CD4-positive, alpha-beta T cell (primary cell): ENCODE measurements at regions not wholly inside any gene's neighbourhood (a gene's known extent, or its start where the extent isn't known, plus 50 kb on each side); places are given as distances from the start of the nearest gene placed in this dataset.

Source experiments
- ATAC-seq: fragments of 200-7000 bp; cut with Tn5 transposase; one replicate; pipeline ENCODE4 v1.10.0; 2022; ENCODE audit warnings: mild to moderate bottlenecking; ENCODE audit not compliant: poor library complexity
- CTCF ChIA-PET: fragments of 350-600 bp; sonication (Branson Sonifier 250); formaldehyde crosslinking; loops from one replicate; lab custom pipeline; 2021; ENCODE audit warnings: antibody characterized with exemption, inconsistent platforms; lab: Charles Lee
- POLR2A ChIA-PET: fragments of 350-600 bp; sonication (Branson Sonifier 250); formaldehyde crosslinking; loops from one replicate; lab custom pipeline; 2021; ENCODE audit warnings: antibody characterized with exemption, inconsistent platforms; lab: Charles Lee
- DNase-seq, 14 experiments: peaks; one replicate each; pipeline ENCODE4 v3.0.0-alpha.2; 2013 to 2020; ENCODE audit warnings: mixed read lengths in 2 of 14
- H3K27ac ChIP-seq, 2 donors: one replicate each; pipeline versions ENCODE4 v1.5.1 to v1.7.0; 2013; ENCODE audit warnings: low read length in 2 of 2, low read depth in 1 of 2, mild to moderate bottlenecking in 1 of 2
- H3K27me3 ChIP-seq, 2 experiments: 1 replicate in 1 of 2; 2 replicates in 1 of 2; pipeline versions ENCODE4 v1.6.1 to v1.7.0; 2013; ENCODE audit warnings: low read length in 2 of 2, control low read depth in 1 of 2, mild to moderate bottlenecking in 1 of 2, moderate library complexity in 1 of 2; ENCODE audit not compliant: insufficient read depth in 2 of 2, control insufficient read depth in 1 of 2
- H3K36me3 ChIP-seq: one replicate; pipeline ENCODE4 v1.6.1; 2013; ENCODE audit warnings: low read length, control low read depth; ENCODE audit not compliant: insufficient read depth
- H3K4me1 ChIP-seq: one replicate; pipeline ENCODE4 v1.6.1; 2013; ENCODE audit warnings: low read length, control low read depth; ENCODE audit not compliant: insufficient read depth
- H3K4me3 ChIP-seq: one replicate; pipeline ENCODE4 v1.5.1; 2013; ENCODE audit warnings: mild to moderate bottlenecking, low read length, moderate library complexity
- H3K9me3 ChIP-seq, 2 experiments: 1 replicate in 1 of 2; 2 replicates in 1 of 2; pipeline versions ENCODE4 v1.6.1 to v1.7.0; 2013; ENCODE audit warnings: low read length in 2 of 2, mild to moderate bottlenecking in 2 of 2, control low read depth in 1 of 2, moderate library complexity in 1 of 2; ENCODE audit not compliant: control insufficient read depth in 1 of 2, insufficient read depth in 1 of 2
- H3K27ac Mint-ChIP-seq: one replicate; pipeline ENCODE4 v1.8.0; 2020; ENCODE audit warnings: mixed read lengths
- H3K27me3 Mint-ChIP-seq: one replicate; pipeline ENCODE4 v1.8.0; 2021; ENCODE audit warnings: mixed read lengths
- H3K36me3 Mint-ChIP-seq: one replicate; pipeline ENCODE4 v1.8.0; 2021; ENCODE audit warnings: low read depth, mixed read lengths
- H3K4me1 Mint-ChIP-seq: one replicate; pipeline ENCODE4 v1.8.0; 2021; ENCODE audit warnings: low read depth, mixed read lengths
- H3K4me3 Mint-ChIP-seq: one replicate; pipeline ENCODE4 v1.8.0; 2020; ENCODE audit warnings: mild to moderate bottlenecking, mixed read lengths
- H3K9me3 Mint-ChIP-seq: one replicate; pipeline ENCODE4 v1.8.0; 2020; ENCODE audit warnings: mixed read lengths
- CTCF ChIP-seq: fragments of 200-600 bp; IDR thresholded peaks from one replicate; pipeline ENCODE4 v1.8.0; 2022; ENCODE audit warnings: antibody characterized with exemption, mild to moderate bottlenecking
- intact Hi-C, 2 experiments: fragments of 100-400 bp; cut with DNase I in 1 of 2; cut with micrococcal nuclease in 1 of 2; formaldehyde crosslinking; loops; one replicate each; pipeline versions ENCODE4 v1.15.1 to v1.9.0; 2023 to 2025; cut with DNase I, micrococcal nuclease

DNA sequence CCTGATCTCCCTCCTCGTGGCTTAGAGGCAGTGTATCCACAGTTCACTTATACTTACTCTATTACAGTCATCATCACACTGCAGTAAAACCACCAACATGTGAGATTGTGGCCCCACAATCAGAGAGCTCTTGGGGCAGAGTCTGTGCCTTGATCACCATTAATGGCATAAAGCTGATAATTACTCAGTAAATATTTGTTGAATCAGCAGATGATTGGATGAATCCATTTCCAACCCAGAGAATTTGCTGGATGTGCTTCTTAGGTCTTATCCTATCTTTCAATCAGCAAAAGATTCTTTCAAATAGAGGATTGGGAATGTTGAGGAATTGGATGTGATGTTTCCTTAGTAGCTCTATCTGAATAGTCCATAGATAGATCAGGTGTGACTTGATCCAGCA lies 88.8 kb upstream of the PITX1 start:
- no peak overlapping the region for H3K4me3 ChIP-seq
- H3K27me3 ChIP-seq, result peaks cover 0 to 4% of the 10 kb centered on the region in 2 experiments
- ChIA-PET CTCF (no interaction called here), POLR2A (no interaction called here)
- Mint-ChIP-seq H3K27ac (no peak overlapping the region), H3K4me1 (no peaks in the 10 kb centered on the region), H3K27me3 (no peaks in the 10 kb centered on the region), H3K36me3 (no peaks in the 10 kb centered on the region), H3K4me3 (no peak overlapping the region), H3K9me3 (no peaks in the 10 kb centered on the region)
- H3K9me3 ChIP-seq, result no peaks in the 10 kb centered on the region
- intact Hi-C loops, result no loop called here
- no peak for TF ChIP-seq CTCF
- no peaks in the 10 kb centered on the region for H3K36me3 ChIP-seq
- DNase-seq, result no peak
- no peak overlapping the region for H3K27ac ChIP-seq
- no peak for ATAC-seq
- no peaks in the 10 kb centered on the region for H3K4me1 ChIP-seq

DNA sequence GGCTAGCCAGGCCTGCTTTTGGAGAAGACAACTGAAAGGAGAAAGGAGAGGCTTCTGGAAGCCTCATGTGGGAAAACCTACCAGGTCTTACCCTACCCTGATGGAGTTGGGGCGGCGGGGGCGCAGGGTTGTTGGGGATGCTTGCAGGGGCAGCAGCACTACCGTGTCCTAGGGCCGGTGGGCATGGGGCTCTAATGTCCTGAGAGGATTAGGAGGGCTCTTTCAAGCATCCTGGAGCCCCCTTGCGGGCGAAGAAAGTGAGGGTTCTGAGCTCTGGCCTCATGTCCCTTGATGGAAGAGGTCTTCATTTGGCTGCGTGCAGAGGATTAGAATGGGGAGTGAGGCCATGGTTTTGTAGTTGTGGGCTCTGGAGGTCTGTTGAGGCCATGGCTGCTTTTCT lies 86.9 kb upstream of the PITX1 start:
- no peak for TF ChIP-seq CTCF
- CTCF ChIA-PET, result no interaction called here
- Mint-ChIP-seq H3K36me3 (no peaks in the 10 kb centered on the region), H3K27ac (no peak overlapping the region), H3K4me1 (no peaks in the 10 kb centered on the region), H3K9me3 (no peaks in the 10 kb centered on the region), H3K4me3 (no peak overlapping the region), H3K27me3 (no peaks in the 10 kb centered on the region)
- no peak overlapping the region for H3K4me3 ChIP-seq
- no peaks in the 10 kb centered on the region for H3K36me3 ChIP-seq
- peaks cover 0 to 4% of the 10 kb centered on the region in 2 experiments for H3K27me3 ChIP-seq
- intact Hi-C loops, result no loop called here
- POLR2A ChIA-PET, result no interaction called here
- no peak overlapping the region for H3K27ac ChIP-seq
- DNase-seq (no peak), ATAC-seq (no peak)
- no peaks in the 10 kb centered on the region for H3K9me3 ChIP-seq
- no peaks in the 10 kb centered on the region for H3K4me1 ChIP-seq

GRCh38 chr5:135119481-135119880 lies 85.5 kb upstream of the PITX1 start:
- intact Hi-C loops, result no loop called here
- Mint-ChIP-seq H3K27me3 (no peaks in the 10 kb centered on the region), H3K27ac (no peak overlapping the region), H3K4me1 (no peaks in the 10 kb centered on the region), H3K4me3 (no peak overlapping the region), H3K9me3 (no peaks in the 10 kb centered on the region), H3K36me3 (no peaks in the 10 kb centered on the region)
- Histone ChIP-seq H3K9me3 (no peaks in the 10 kb centered on the region), H3K4me1 (no peaks in the 10 kb centered on the region), H3K27me3 (peaks cover 0 to 2% of the 10 kb centered on the region in 2 experiments), H3K4me3 (no peak overlapping the region), H3K27ac (no peak overlapping the region), H3K36me3 (no peaks in the 10 kb centered on the region)
- ChIA-PET POLR2A (no interaction called here), CTCF (no interaction called here)
- no peak for DNase-seq
- ATAC-seq, result no peak
- no peak for TF ChIP-seq CTCF
